Inflammatory macrophage treated with lipopolysaccharide for 4 hours (primary cell): ENCODE measurements at regions not wholly inside any gene's neighbourhood (a gene's known extent, or its start where the extent isn't known, plus 50 kb on each side); places are given as distances from the start of the nearest gene placed in this dataset.

ENCODE experiments used
- DNase-seq: peaks from one replicate; pipeline ENCODE4 v3.0.0-alpha.2; 2020

DNA sequence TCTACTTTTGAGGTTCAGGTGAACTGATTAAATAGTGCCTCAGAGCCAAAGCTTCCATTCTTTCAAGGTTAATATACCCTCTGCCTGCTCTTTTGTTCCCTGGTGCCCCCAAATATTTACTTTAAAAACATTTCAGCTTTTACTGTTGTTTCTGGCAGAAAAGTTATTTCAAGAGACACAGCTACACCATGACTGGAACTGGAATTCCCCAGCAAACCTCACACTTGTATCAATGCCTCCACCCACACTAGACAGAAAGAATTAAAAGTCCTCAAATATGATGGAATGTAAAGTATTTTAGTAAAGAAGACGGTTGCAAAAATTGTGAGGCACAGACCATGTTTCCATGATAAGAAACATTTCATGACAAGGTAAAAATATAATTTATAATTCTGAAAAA is 720.2 kb upstream of the TYRP1 start:
- no peak for DNase-seq

GRCh38 chr9:11973511-11973910 is 719.7 kb upstream of the TYRP1 start:
- DNase-seq: no peak

DNA sequence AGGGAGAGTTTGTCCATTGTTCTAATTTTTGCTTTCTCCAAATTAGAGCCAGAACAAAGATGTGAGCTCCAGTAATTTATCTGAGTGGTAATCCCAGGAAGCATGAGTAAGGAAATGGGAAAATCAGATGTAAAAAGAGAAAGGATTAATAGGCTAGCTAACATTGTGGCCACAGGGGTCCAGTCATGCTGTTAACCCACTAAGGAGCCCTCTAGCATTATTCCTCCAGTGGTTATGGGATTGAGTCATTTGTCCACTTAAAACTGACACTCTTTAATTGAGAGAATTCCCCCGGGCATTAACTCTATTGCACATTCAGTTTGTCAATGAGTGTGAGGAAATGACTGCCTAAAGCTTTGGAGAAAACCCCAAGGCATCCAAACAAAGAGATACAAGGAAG is 700.3 kb upstream of the TYRP1 start:
- DNase-seq: no peak

DNA sequence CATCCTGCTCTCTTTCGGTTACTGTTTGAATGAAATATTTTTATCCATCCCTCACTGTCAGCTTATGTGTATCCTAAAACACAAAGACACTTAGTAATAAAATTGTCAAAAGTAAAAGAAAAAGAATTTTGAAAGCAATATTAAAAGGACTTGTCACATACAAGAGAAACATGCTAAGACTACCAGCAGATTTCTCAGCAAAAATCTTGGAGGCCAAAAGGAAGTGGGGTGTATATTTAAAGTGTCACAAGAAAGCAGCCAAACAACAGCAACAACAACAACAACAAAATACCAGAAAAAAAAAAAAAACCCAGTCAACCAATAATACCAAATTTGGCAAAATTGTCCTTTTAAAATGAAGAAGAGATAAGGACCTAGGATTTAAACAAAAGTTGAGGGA is 678.7 kb upstream of the TYRP1 start:
- DNase-seq: no peak

DNA sequence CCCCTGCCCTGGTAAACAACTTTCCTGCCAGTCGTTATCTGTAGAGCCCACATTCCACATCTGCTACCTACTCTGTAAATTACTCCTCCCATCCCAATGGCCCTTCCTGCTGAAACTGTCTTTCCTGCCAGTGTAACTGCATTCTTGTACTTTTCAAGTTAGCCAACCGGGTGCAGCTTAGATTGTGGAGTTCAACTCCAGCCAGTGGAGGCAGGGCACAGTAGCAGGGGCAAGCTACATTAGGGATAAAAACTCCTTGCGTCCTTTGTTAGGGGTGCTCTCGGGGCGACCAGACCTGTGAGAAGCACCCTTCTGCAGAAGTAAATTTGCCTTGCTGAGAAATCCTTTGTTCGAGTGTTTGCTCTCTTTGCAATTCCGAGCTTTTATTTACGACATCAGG is 639.0 kb upstream of the TYRP1 start:
- no peak for DNase-seq

GRCh38 chr9:12056874-12057273 is 636.3 kb upstream of the TYRP1 start:
- DNase-seq: no peak

- no peak for DNase-seq
Observed at GRCh38 chr9:12060067-12060466, 633.1 kb upstream of the TYRP1 start.

DNA sequence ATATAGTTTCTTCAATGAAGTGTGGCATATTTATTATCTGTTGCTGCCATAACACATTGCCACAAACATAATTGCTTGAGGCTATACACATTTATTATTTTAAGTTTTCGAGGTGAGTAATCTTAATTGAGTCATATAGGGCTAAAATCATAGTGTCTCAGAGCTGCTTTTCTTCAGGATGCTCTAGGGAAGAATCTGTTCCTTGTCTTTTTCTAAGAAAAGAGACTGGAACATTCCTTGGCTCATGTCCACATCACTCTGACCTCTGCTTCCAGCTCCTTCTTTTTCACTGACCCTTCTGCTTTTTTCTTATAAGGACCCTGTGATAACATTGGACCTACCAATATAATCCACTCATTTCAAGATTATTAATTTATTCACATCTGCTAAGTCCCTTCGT is 632.4 kb upstream of the TYRP1 start:
- no peak for DNase-seq

DNA sequence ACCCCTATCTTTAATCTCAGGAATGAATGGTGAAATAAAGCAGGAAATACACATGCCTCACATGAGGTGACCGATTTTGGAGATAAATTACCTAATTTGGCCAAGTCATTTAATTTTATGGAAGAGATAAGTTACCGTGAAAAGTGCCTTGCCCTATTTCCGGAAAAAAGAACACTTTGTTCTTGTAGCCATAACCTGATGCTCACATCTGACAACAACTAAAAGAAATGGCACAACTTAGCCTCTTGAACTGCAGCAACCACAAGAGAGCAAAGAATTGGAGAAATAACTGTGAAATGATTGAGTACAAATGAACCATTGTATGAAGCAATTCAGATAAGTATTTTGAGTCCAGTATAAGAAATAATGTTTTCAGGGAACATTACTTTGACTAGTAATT is 628.1 kb upstream of the TYRP1 start:
- DNase-seq: no peak

DNA sequence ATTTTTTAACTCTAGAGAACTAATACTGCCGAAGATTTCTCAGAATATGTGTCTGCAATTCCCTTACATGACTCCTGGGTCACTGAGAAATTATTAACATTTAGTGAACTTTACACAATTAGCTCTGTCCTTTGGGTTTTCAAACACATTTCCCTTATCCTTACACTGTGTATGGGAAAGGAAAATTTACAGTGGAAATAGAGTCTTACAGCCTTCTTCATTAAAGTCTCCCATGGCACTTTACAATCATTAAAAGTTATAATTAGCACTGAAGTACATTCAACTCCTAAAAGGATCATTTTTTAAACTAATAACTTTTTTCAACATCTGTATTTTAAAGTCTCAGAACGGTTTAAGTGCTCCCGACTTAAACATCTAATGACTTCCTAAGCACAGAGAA is 627.5 kb upstream of the TYRP1 start:
- no peak for DNase-seq

DNA sequence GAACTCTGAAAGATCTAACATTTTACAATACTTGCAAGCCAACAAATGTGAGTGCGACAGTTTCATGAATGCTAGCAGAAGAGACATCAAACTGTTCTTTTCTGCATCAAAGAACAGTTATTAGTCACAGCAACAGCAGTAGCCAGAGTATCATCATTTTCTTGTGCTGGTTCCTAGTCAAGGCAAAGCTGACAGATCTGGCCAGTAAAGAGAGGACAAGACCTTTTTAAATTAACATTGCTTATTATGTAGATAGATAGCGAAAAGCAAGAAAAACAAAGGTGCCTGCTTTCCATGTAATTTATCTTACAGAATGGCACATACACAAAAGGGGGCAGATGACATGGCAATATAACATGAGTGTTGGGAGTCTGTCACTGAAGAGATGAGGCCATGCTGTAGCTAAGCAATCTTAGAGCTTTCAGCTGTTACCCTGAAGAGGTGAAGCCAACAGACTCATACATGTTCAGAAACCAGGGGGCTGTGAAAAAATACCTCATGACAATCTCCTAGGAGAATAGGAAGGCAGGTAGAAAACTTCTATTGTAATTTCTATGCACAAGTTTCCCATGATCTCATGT is 626.6 kb upstream of the TYRP1 start:
- no peak for DNase-seq

DNA sequence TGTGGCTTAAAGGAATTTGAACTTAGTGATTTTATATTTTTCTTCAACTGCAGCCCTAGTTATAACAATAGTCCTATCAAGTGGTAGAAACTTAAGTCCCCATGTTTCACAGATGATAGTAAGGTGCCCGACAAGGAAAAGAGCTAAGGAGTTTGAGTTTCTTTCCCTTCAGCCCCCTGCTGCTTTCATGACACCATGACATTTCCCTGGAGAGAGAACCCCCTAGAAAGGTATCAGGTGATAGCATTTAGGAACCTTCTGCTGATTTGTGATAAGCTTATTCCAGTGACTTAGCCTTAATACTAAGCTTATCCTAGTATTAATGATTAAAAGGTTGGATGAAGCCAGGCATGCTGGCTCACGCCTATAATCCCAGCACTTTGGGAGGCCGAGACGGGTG is 623.8 kb upstream of the TYRP1 start:
- no peak for DNase-seq

DNA sequence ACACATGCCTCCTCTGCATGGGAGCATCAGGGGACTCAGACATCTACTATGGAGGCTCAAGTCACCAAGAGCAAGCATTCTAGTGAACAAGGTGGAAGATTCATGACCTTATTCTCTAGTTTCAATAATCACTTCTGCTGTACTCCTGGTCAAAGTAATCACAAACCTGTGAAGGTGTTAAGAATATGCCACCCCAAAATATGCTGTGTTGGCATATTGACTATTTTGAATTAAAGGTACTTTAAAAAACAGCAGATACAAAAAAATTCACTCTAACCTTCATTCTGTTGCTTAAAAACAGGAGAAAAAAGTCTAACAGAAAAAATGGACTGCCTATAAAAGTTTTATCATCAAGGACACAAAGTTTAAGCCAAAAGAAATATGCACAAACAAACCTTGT is 607.8 kb upstream of the TYRP1 start:
- no peak for DNase-seq

GRCh38 chr9:12091865-12092527 is 601.2 kb upstream of the TYRP1 start:
- no peak for DNase-seq

- no peak for DNase-seq
Observed at GRCh38 chr9:12094046-12094445, 599.1 kb upstream of the TYRP1 start.

GRCh38 chr9:12095931-12096330 is 597.3 kb upstream of the TYRP1 start:
- DNase-seq: no peak

GRCh38 chr9:12133416-12133815 is 559.8 kb upstream of the TYRP1 start:
- no peak for DNase-seq

GRCh38 chr9:12141422-12141821 is 551.8 kb upstream of the TYRP1 start:
- no peak for DNase-seq

- DNase-seq: no peak
Observed at GRCh38 chr9:12155401-12156134, 537.6 kb upstream of the TYRP1 start.

GRCh38 chr9:12162181-12162815 is 530.9 kb upstream of the TYRP1 start:
- DNase-seq: no peak

GRCh38 chr9:12163723-12164458 is 529.3 kb upstream of the TYRP1 start:
- DNase-seq: no peak

- DNase-seq: peak; percentile 32
Observed at GRCh38 chr9:12166518-12166917, 526.7 kb upstream of the TYRP1 start.

DNA sequence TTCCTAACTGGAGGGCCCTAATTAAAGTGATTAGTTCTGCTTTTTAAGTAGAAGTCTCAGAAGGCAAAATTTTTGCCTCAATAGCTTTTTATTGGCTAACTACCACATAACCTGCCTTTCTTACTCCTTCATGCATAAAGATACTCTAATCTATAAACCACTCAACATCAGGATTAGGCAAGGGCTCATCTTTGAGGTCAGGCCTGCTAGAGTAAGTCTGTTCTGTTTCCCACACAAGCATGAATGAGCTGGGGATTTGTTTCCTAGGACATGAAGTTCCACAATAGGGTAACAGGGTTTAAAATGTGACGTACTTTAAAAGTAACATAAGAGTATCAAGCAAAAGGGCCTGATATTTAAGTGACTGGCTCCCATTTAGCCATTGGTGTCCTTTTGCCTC is 522.7 kb upstream of the TYRP1 start:
- no peak for DNase-seq
